ENCODE measurements at regions not wholly inside any gene's neighbourhood (a gene's known extent, or its start where the extent isn't known, plus 50 kb on each side); places are given as distances from the start of the nearest gene placed in this dataset.
A peak's percentile ranks its signal among the peaks of the same experiment; 100 is the strongest.

- H3K36me3 Mint-ChIP-seq (ENCODE audit: low read depth) = no peaks in the 10 kb centered on the region
- peaks cover 71% of the 10 kb centered on the region for H3K27me3 Mint-ChIP-seq (ENCODE audit: low read depth, poor library complexity)
- TF ChIP-seq CTCF (IDR thresholded peaks at IDR 0.05) = no peak
- H3K27ac Mint-ChIP-seq = peak overlapping the region; percentile 20
- H3K4me1 Mint-ChIP-seq = peaks cover 26% of the 10 kb centered on the region
- no peak for DNase-seq
- no peak overlapping the region for H3K4me3 Mint-ChIP-seq
- no peaks in the 10 kb centered on the region for H3K9me3 Mint-ChIP-seq
These were observed 112.9 kb upstream of the CACNA1A start for GRCh38 chr19:13619203-13619632.

GRCh38 chr19:13615890-13616289, 109.6 kb upstream of the CACNA1A start:
- peaks cover 54% of the 10 kb centered on the region for H3K27me3 Mint-ChIP-seq (ENCODE audit: low read depth, poor library complexity)
- peaks cover 4% of the 10 kb centered on the region for H3K9me3 Mint-ChIP-seq
- DNase-seq = no peak
- no peak overlapping the region for H3K27ac Mint-ChIP-seq
- TF ChIP-seq CTCF (IDR thresholded peaks at IDR 0.05) = no peak
- H3K36me3 Mint-ChIP-seq (ENCODE audit: low read depth) = no peaks in the 10 kb centered on the region
- H3K4me3 Mint-ChIP-seq = no peak overlapping the region
- H3K4me1 Mint-ChIP-seq = peaks cover 8% of the 10 kb centered on the region

- peaks cover 8% of the 10 kb centered on the region for H3K4me1 Mint-ChIP-seq
These were observed 107.2 kb upstream of the CACNA1A start for GRCh38 chr19:13613447-13613846.

GRCh38 chr19:13611596-13611995, 105.3 kb upstream of the CACNA1A start:
- Mint-ChIP-seq H3K4me3 (no peak overlapping the region), H3K4me1 (peaks cover 8% of the 10 kb centered on the region), H3K9me3 (peaks cover 4% of the 10 kb centered on the region), H3K27ac (no peak overlapping the region), H3K36me3 (ENCODE audit: low read depth) (no peaks in the 10 kb centered on the region), H3K27me3 (ENCODE audit: low read depth, poor library complexity) (peaks cover 40% of the 10 kb centered on the region)
- DNase-seq = no peak
- no peak for TF ChIP-seq CTCF (IDR thresholded peaks at IDR 0.05)

More at GRCh38 chr19:13613447-13613846, 107.2 kb upstream of the CACNA1A start:
- Mint-ChIP-seq H3K27me3 (ENCODE audit: low read depth, poor library complexity) (peaks cover 52% of the 10 kb centered on the region), H3K9me3 (peaks cover 4% of the 10 kb centered on the region), H3K36me3 (ENCODE audit: low read depth) (no peaks in the 10 kb centered on the region), H3K27ac (peak overlapping the region; percentile 56), H3K4me3 (no peak overlapping the region)
- DNase-seq = no peak
- TF ChIP-seq CTCF (IDR thresholded peaks at IDR 0.05) = no peak

GRCh38 chr19:13610039-13610691, 103.9 kb upstream of the CACNA1A start:
- TF ChIP-seq CTCF (IDR thresholded peaks at IDR 0.05) = no peak
- Mint-ChIP-seq H3K4me3 (no peak overlapping the region), H3K4me1 (peaks cover 8% of the 10 kb centered on the region), H3K27ac (no peak overlapping the region), H3K36me3 (ENCODE audit: low read depth) (no peaks in the 10 kb centered on the region), H3K27me3 (ENCODE audit: low read depth, poor library complexity) (peaks cover 40% of the 10 kb centered on the region), H3K9me3 (peaks cover 4% of the 10 kb centered on the region)
- no peak for DNase-seq

- H3K27me3 Mint-ChIP-seq (ENCODE audit: low read depth, poor library complexity) = peaks cover 56% of the 10 kb centered on the region
- no peak overlapping the region for H3K4me3 Mint-ChIP-seq
- DNase-seq = no peak
- no peaks in the 10 kb centered on the region for H3K36me3 Mint-ChIP-seq (ENCODE audit: low read depth)
- no peaks in the 10 kb centered on the region for H3K4me1 Mint-ChIP-seq
- no peaks in the 10 kb centered on the region for H3K9me3 Mint-ChIP-seq
- TF ChIP-seq CTCF (IDR thresholded peaks at IDR 0.05) = no peak
- H3K27ac Mint-ChIP-seq = no peak overlapping the region
These were observed 99.9 kb upstream of the CACNA1A start for GRCh38 chr19:13606156-13606555.

Data from nephron progenitor cell (in vitro differentiated cells).